SH-SY5Y (cell line): ENCODE measurements at regions not wholly inside any gene's neighbourhood (a gene's known extent, or its start where the extent isn't known, plus 50 kb on each side); places are given as distances from the start of the nearest gene placed in this dataset.

ENCODE experiments used
- GATA2 ChIP-seq: IDR thresholded peaks from 2 replicates; pipeline ENCODE4 v1.6.1; 2011; ENCODE audit warnings: mild to moderate bottlenecking, low read depth, low read length
- GATA3 ChIP-seq: IDR thresholded peaks from 2 replicates; pipeline ENCODE4 v1.6.1; 2011; ENCODE audit warnings: low read depth, mild to moderate bottlenecking, low read length, moderate library complexity

DNA sequence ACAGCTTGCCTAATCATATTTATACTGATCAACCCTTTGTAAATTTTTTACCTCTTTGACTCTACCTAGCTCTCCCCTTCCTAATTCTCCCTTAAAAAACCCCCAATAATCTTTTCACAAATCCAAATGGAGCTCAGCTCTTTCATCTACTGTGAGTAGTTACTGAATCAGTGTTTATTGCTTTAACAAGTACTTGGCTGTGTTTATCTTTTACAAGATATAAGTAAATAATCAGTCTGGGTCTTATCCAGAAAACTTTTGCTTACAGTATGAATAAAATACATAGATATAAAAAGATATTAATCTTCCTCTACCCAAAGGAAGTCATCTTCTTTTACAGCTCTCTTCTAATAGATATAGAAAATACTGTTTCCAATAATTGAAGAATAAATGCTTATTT, 366.4 kb downstream of the RAP2B start:
- TF ChIP-seq GATA2 (no peak), GATA3 (no peak)

DNA sequence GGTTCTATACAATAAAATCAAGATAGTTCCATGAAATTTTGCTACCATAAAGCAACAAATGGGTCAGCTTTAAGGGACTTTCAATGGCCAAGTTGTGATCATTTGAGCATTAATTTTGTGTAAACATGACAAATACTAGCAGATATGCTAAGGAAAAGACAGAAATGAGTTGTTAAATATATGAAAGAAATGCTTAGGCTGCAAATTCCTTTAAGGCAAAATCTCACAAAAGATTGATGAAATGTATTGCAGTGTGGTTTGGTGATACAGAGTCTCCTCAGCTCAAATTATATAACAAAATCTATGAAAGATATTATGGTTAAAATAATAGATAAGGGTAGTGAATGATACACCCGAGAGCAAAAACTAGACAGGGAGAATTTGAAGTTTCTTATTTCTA, 377.2 kb downstream of the RAP2B start:
- no peak for TF ChIP-seq GATA2
- no peak for TF ChIP-seq GATA3

DNA sequence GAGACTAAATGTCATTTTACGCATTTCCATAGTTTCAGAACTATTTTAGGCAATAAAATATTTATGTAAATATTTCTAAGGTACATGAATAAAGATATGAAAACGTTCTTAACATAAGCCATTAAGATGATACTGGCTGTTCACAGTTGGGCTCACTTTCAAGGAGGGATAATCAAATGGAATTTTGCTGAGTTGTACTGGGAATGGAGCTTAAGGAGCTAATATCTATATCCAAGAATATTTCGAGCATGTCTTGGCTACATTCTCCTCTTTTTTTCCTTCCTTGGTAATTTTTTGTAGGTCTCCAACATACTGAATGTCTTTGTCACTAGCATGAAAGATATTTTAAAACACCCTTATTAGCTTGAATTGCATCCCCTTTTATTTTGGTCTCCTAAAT, 383.4 kb downstream of the RAP2B start:
- no peak for TF ChIP-seq GATA3
- no peak for TF ChIP-seq GATA2

DNA sequence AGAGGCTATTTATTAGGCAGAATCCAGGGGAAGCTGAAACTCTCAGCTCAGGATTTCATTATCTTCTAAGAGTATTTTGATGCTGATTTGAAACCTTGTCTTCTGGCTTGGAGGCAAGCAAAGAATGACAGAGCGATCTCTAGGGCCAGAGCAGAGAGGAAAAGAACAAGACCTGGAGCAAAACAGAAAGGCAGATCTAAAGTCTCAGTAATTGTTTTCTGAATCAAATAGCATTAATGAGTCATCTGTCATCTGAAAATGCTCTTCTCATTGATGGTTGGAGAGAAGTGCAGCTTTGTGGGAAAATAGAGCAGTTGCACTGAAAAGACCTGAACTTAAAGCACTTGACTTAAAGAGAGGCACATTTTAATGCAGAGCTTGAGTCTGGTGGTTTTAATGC, 385.9 kb downstream of the RAP2B start:
- TF ChIP-seq GATA2 (no peak), GATA3 (no peak)

DNA sequence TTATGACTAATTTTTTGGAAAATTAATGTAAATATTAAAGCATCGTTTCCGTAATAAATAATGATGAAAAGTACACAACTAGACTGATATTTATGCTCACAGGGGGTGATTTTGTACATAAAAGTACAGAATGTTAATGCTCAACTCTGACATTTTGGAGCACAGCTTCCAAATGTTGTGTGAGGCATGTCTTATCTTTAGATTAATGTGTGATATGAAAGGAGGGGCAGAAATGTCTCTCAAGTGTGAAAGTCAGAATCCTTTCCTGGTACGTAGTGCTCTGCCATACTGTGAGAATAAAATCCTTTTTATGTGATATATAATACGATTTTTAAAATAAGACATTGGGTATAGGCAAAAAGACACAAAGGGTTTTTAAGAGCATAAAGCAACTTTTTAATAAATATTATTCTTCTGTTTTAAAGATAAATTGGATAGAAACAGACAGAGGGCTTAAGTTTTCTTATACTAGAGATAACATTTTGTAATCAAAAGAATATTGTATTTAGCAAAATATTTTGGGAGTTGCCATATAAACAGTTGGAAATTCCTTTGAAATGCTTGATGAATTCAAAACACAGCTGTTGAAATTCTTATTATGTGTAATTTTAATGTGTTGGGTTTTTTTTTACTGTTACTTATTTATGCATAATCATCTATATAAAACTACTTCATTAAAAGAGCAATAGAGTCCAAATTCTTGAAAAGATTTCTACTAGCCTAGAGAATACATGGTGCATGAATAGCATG, 389.7 kb downstream of the RAP2B start:
- TF ChIP-seq GATA2 (no peak), GATA3 (no peak)

DNA sequence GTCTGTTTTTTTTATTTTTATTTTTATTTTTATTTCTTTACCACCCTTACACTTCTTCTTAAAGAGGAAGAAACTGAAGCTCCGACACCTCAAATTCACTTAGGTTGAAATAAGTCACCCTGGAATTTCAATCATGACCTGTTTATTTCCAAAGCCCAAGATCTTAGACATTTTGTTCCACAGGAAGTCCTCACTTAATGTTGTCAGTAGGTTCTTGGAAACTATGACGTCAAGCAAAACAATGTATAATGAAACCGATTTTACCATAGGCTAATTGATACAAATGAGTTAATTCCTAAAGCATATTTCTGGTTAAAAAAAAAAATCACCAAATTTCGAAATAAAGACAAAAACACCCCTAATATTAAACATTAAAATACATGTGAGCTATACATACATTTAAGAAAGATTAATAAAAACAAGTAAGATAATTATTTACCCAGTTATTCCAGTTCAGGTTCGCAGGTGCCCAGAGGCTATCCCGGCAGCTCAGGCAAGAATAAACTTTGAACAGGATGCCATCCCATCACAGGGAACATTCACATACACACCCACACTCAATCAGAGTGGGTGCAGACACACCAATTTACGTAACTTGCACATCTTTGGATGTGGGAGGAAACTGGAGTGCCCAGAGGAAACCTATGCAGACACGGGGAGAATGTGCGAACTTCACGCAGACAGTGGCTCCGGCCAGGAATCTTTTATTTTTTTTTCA, 391.0 kb downstream of the RAP2B start:
- TF ChIP-seq GATA3 (no peak), GATA2 (no peak)

DNA sequence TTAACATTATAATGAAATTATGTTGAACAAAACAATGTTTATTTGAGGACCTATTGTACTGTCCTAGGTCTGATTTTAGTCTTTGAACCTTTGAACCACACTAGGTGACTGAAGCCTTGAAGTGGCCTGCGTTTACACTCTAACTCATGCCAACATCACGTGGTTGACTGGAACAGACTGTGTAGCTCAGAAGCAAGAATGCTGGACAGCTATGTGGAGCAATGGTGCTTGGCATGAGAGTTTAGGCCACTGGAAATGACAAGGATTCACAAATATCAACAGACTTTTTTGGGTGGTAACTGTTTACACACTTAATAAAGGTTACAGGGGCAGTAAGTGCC, 391.5 kb downstream of the RAP2B start:
- no peak for TF ChIP-seq GATA3
- TF ChIP-seq GATA2 = no peak

DNA sequence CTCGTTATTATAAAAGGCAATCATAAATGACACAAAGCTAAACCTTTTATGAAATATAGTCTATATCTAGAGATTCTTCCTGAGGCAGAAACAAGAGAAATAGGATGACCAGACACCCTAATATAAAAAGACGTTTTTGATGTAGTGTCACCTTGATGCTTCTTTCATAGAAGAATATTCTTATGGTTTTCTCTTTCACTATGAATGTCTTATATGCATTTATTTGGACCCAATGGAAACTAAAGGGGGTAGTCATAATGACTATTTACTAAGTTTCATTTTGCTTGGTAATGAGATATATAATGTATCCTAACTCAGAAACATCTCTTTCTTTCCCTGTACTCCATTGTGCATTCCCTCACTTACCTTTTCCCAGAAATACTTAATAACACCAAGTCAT, 393.9 kb downstream of the RAP2B start:
- no peak for TF ChIP-seq GATA3
- no peak for TF ChIP-seq GATA2

DNA sequence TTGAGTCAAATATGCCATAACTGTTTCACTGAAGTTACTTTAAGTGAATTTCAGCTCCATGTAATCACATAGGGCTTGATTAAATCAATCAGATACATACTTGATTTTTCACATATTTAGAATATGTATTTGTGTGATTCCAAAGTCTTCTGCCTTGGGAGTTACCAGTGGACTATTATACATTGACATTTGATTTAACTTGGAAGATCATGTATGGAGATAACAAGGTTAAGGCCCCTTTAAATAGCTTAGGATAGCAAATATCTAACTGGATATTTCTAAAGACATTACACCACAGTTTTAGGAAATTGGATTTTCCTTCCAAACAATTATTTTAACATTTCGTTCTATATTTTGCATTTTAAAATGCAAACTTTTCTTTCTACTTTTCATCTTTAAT, 405.0 kb downstream of the RAP2B start:
- TF ChIP-seq GATA2 = no peak
- no peak for TF ChIP-seq GATA3

DNA sequence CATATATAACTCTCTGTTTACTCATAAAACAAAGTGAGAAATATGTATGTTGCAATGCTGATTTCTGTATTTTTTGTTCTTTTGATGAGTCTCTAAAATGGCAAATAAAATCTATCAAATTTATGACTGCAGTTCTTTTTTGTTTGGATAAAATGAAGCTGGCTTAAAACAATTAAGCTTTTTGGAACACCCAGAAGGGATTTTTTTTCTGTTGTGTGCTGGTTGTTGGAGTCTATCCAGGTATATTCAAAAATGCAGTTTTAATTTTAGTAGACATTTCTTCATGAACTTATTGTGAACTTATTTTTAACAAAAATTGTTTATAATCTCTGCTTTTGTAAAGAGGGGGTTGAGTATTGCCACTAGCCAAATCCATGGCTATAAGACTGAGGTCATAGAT, 405.5 kb downstream of the RAP2B start:
- no peak for TF ChIP-seq GATA3
- no peak for TF ChIP-seq GATA2

DNA sequence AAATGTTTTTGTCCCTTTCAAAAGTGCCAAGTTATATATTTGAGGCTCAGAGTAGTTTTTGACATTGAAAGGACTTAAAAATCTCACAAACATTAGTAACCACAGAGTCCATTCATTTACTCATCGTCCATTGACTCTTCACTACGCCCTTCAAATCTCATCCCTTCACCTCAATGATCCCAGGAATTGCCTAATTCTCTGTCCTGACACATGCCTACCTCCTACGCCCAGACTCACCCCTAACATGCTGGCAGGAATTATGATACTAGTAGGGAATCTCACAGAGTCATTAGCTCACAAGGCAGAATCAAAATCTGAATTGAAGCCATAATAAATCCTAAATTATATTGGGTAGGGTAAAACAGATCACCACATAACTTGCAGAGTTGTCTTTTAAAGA, 410.1 kb downstream of the RAP2B start:
- TF ChIP-seq GATA2 = no peak
- TF ChIP-seq GATA3 = no peak

DNA sequence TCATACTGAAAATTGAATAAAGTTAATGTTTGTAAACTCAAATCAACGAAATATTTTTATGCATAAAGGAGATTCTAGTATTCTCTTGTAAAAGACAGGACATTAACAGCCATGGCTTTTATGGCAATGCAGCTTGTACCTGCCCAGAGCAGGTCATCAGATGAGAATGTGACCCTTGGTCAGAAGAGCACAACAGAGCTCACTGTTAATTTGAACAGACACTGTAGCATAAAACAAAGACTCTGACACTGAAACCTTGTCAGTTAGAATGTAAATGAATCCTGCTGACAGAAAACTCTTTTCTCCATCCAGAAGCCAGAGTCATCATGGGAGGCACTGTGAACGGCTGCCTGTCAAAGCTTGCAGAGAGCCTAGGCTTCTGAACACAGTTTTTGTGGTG, 410.6 kb downstream of the RAP2B start:
- no peak for TF ChIP-seq GATA3
- TF ChIP-seq GATA2 = no peak

DNA sequence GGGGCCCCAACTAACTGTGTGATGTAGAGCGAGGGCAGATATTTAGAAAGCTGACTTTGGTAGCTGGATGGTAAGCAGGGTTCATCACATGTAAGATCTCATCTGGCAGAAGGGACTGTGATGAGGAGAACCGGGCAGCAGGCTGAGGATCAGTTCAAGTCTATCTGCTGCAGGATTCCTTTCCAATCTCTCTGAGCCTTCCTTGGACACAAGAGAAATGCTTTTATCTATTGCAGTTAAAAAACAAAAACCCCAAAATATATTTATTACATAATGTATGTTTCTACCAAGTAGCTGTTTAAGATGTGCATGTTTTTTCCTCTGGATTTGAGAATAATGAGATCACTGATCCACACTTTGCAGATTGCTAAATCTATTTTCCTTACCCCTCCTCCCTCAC, 411.5 kb downstream of the RAP2B start:
- TF ChIP-seq GATA2 (no peak), GATA3 (no peak)

DNA sequence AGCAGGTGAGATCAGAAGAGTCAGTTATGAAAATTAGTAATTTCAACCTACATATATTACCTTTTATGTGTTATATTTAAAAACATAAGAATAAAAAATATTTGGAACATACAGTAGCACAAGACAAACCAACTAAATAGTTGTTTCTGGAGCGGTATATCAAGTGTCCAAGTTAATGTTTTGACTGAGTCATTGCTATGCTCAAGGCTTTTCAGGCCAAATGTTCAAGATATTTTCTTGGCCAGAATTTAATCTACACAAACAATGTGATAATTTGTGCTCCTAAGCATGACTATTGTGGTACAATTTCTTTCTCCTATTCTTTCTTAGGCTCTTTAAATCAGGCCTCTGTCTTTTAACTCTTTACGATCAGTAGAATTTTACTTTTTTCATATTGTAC, 412.4 kb downstream of the RAP2B start:
- TF ChIP-seq GATA2 (no peak), GATA3 (no peak)

DNA sequence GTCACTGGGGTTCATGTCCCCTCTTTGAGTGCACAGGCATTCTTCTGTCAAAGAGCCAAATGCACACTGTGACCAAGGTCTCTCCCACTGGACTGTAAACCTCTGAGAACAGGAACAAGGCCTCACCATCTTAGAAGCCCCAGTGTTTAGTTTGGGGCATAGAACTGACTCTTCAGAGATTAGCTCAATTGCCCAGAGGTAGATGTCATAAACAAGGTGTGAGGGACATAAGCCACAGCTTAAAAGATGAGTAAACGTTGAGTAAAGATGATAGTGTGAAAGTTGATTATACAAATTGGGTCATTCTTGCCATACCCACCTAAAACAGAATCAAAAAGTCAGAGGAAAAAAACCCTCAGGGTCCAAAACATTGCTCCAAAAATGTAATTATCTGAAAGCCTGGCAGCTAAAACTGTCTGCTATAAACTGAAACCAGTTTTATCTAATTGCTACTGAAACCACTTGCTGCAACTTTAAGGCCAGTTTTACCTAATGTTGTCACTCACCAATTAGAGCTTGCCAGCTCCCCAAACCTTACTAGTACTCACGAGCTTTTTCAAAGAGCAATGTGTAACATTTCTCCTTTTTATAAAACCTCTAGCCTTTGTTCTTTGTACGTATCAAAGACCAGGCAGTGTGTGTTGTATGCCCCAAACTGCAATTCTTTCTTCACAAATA, 415.2 kb downstream of the RAP2B start:
- TF ChIP-seq GATA2 (no peak), GATA3 (no peak)

DNA sequence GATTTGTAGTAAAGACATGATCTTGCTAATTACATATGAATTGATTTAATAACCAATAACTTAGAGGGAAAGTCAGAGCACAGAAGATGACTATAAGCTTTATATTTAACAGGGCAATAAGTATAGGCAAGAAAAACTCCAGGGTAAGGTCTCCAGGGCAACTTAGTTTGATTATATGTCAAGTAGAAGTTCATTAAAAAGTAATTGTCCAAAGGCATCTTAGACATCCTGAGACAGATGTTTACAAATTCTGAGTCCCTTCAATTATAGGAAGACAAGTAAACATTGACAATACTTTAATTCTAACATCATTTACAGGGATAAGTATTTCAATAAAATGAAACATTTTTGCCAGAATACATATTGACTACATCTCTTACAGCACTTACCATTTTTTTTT, 416.0 kb downstream of the RAP2B start:
- TF ChIP-seq GATA3 (no peak), GATA2 (no peak)
